ENCODE measurements at regions not wholly inside any gene's neighbourhood (a gene's known extent, or its start where the extent isn't known, plus 50 kb on each side); places are given as distances from the start of the nearest gene placed in this dataset.

GRCh38 chr11:97641988-97642387 is 1252.2 kb downstream of the JRKL start:
- Histone ChIP-seq H3K4me2 (ENCODE audit: low read length) (no peak overlapping the region), H3K27me3 (ENCODE audit: control insufficient read depth, insufficient read depth, low read length) (no peaks in the 10 kb centered on the region), H3K4me3 (ENCODE audit: low read length) (no peak overlapping the region), H3K9me3 (replicated peaks; ENCODE audit: low read length) (no peaks in the 10 kb centered on the region), H3K4me1 (ENCODE audit: control insufficient read depth, insufficient read depth, low read length) (no peaks in the 10 kb centered on the region), H3K9ac (ENCODE audit: low read depth, low read length) (no peak overlapping the region), H3K36me3 (ENCODE audit: insufficient read depth, low read length) (no peaks in the 10 kb centered on the region)

- H3K27me3 ChIP-seq (ENCODE audit: control insufficient read depth, insufficient read depth, low read length) = no peaks in the 10 kb centered on the region
- H3K4me2 ChIP-seq (ENCODE audit: low read length) = no peak overlapping the region
- H3K4me3 ChIP-seq (ENCODE audit: low read length) = no peak overlapping the region
- no peaks in the 10 kb centered on the region for H3K36me3 ChIP-seq (ENCODE audit: insufficient read depth, low read length)
- H3K9me3 ChIP-seq (replicated peaks; ENCODE audit: low read length) = no peaks in the 10 kb centered on the region
- no peak overlapping the region for H3K9ac ChIP-seq (ENCODE audit: low read depth, low read length)
- H3K4me1 ChIP-seq (ENCODE audit: control insufficient read depth, insufficient read depth, low read length) = no peaks in the 10 kb centered on the region
Observed at GRCh38 chr11:97645736-97646135, 1255.9 kb downstream of the JRKL start.

GRCh38 chr11:97656356-97656755 is 1266.5 kb downstream of the JRKL start:
- Histone ChIP-seq H3K9ac (ENCODE audit: low read depth, low read length) (no peak overlapping the region), H3K27me3 (ENCODE audit: control insufficient read depth, insufficient read depth, low read length) (no peaks in the 10 kb centered on the region), H3K4me3 (ENCODE audit: low read length) (no peak overlapping the region), H3K9me3 (replicated peaks; ENCODE audit: low read length) (no peaks in the 10 kb centered on the region), H3K4me2 (ENCODE audit: low read length) (no peak overlapping the region), H3K4me1 (ENCODE audit: control insufficient read depth, insufficient read depth, low read length) (no peaks in the 10 kb centered on the region), H3K36me3 (ENCODE audit: insufficient read depth, low read length) (no peaks in the 10 kb centered on the region)

GRCh38 chr11:97657852-97658251 is 1268.0 kb downstream of the JRKL start:
- H3K9ac ChIP-seq (ENCODE audit: low read depth, low read length) = no peak overlapping the region
- no peak overlapping the region for H3K4me2 ChIP-seq (ENCODE audit: low read length)
- H3K4me3 ChIP-seq (ENCODE audit: low read length) = no peak overlapping the region
- no peaks in the 10 kb centered on the region for H3K36me3 ChIP-seq (ENCODE audit: insufficient read depth, low read length)
- H3K27me3 ChIP-seq (ENCODE audit: control insufficient read depth, insufficient read depth, low read length) = no peaks in the 10 kb centered on the region
- no peaks in the 10 kb centered on the region for H3K9me3 ChIP-seq (replicated peaks; ENCODE audit: low read length)
- H3K4me1 ChIP-seq (ENCODE audit: control insufficient read depth, insufficient read depth, low read length) = no peaks in the 10 kb centered on the region

- H3K9ac ChIP-seq (ENCODE audit: low read depth, low read length) = no peak overlapping the region
- H3K9me3 ChIP-seq (replicated peaks; ENCODE audit: low read length) = no peaks in the 10 kb centered on the region
- no peaks in the 10 kb centered on the region for H3K27me3 ChIP-seq (ENCODE audit: control insufficient read depth, insufficient read depth, low read length)
- no peak overlapping the region for H3K4me2 ChIP-seq (ENCODE audit: low read length)
- H3K36me3 ChIP-seq (ENCODE audit: insufficient read depth, low read length) = no peaks in the 10 kb centered on the region
- no peak overlapping the region for H3K4me3 ChIP-seq (ENCODE audit: low read length)
- no peaks in the 10 kb centered on the region for H3K4me1 ChIP-seq (ENCODE audit: control insufficient read depth, insufficient read depth, low read length)
Observed at GRCh38 chr11:97667057-97667456, 1277.2 kb downstream of the JRKL start.

GRCh38 chr11:97683733-97684132 is 1293.9 kb downstream of the JRKL start:
- Histone ChIP-seq H3K9me3 (replicated peaks; ENCODE audit: low read length) (no peaks in the 10 kb centered on the region), H3K9ac (ENCODE audit: low read depth, low read length) (no peak overlapping the region), H3K4me1 (ENCODE audit: control insufficient read depth, insufficient read depth, low read length) (no peaks in the 10 kb centered on the region), H3K4me3 (ENCODE audit: low read length) (no peak overlapping the region), H3K27me3 (ENCODE audit: control insufficient read depth, insufficient read depth, low read length) (no peaks in the 10 kb centered on the region), H3K36me3 (ENCODE audit: insufficient read depth, low read length) (no peaks in the 10 kb centered on the region), H3K4me2 (ENCODE audit: low read length) (no peak overlapping the region)

GRCh38 chr11:97684486-97685439 is 1295.0 kb downstream of the JRKL start:
- H3K4me3 ChIP-seq (ENCODE audit: low read length) = no peak overlapping the region
- H3K27me3 ChIP-seq (ENCODE audit: control insufficient read depth, insufficient read depth, low read length) = no peaks in the 10 kb centered on the region

GRCh38 chr11:97685695-97686094 is 1295.9 kb downstream of the JRKL start:
- Histone ChIP-seq H3K27me3 (ENCODE audit: control insufficient read depth, insufficient read depth, low read length) (no peaks in the 10 kb centered on the region), H3K9me3 (replicated peaks; ENCODE audit: low read length) (no peaks in the 10 kb centered on the region), H3K36me3 (ENCODE audit: insufficient read depth, low read length) (no peaks in the 10 kb centered on the region), H3K4me3 (ENCODE audit: low read length) (no peak overlapping the region), H3K9ac (ENCODE audit: low read depth, low read length) (no peak overlapping the region), H3K4me2 (ENCODE audit: low read length) (no peak overlapping the region), H3K4me1 (ENCODE audit: control insufficient read depth, insufficient read depth, low read length) (no peaks in the 10 kb centered on the region)

More at GRCh38 chr11:97684486-97685439, 1295.0 kb downstream of the JRKL start:
- H3K9ac ChIP-seq (ENCODE audit: low read depth, low read length) = no peak overlapping the region
- no peaks in the 10 kb centered on the region for H3K36me3 ChIP-seq (ENCODE audit: insufficient read depth, low read length)
- no peaks in the 10 kb centered on the region for H3K4me1 ChIP-seq (ENCODE audit: control insufficient read depth, insufficient read depth, low read length)
- no peak overlapping the region for H3K4me2 ChIP-seq (ENCODE audit: low read length)
- H3K9me3 ChIP-seq (replicated peaks; ENCODE audit: low read length) = no peaks in the 10 kb centered on the region

- H3K27me3 ChIP-seq (ENCODE audit: control insufficient read depth, insufficient read depth, low read length) = no peaks in the 10 kb centered on the region
- no peak overlapping the region for H3K4me3 ChIP-seq (ENCODE audit: low read length)
- no peaks in the 10 kb centered on the region for H3K4me1 ChIP-seq (ENCODE audit: control insufficient read depth, insufficient read depth, low read length)
- no peak overlapping the region for H3K4me2 ChIP-seq (ENCODE audit: low read length)
- no peak overlapping the region for H3K9ac ChIP-seq (ENCODE audit: low read depth, low read length)
- no peaks in the 10 kb centered on the region for H3K36me3 ChIP-seq (ENCODE audit: insufficient read depth, low read length)
- no peaks in the 10 kb centered on the region for H3K9me3 ChIP-seq (replicated peaks; ENCODE audit: low read length)
Observed at GRCh38 chr11:97687111-97687510, 1297.3 kb downstream of the JRKL start.

GRCh38 chr11:97691061-97691460 is 1301.2 kb downstream of the JRKL start:
- Histone ChIP-seq H3K4me1 (ENCODE audit: control insufficient read depth, insufficient read depth, low read length) (no peaks in the 10 kb centered on the region), H3K9me3 (replicated peaks; ENCODE audit: low read length) (no peaks in the 10 kb centered on the region), H3K27me3 (ENCODE audit: control insufficient read depth, insufficient read depth, low read length) (no peaks in the 10 kb centered on the region), H3K9ac (ENCODE audit: low read depth, low read length) (no peak overlapping the region), H3K36me3 (ENCODE audit: insufficient read depth, low read length) (no peaks in the 10 kb centered on the region), H3K4me2 (ENCODE audit: low read length) (no peak overlapping the region), H3K4me3 (ENCODE audit: low read length) (no peak overlapping the region)

- Histone ChIP-seq H3K27me3 (ENCODE audit: control insufficient read depth, insufficient read depth, low read length) (no peaks in the 10 kb centered on the region), H3K9me3 (replicated peaks; ENCODE audit: low read length) (no peaks in the 10 kb centered on the region), H3K9ac (ENCODE audit: low read depth, low read length) (no peak overlapping the region), H3K4me2 (ENCODE audit: low read length) (no peak overlapping the region), H3K36me3 (ENCODE audit: insufficient read depth, low read length) (no peaks in the 10 kb centered on the region), H3K4me1 (ENCODE audit: control insufficient read depth, insufficient read depth, low read length) (no peaks in the 10 kb centered on the region), H3K4me3 (ENCODE audit: low read length) (no peak overlapping the region)
Observed at GRCh38 chr11:97702951-97703350, 1313.1 kb downstream of the JRKL start.

GRCh38 chr11:97703851-97704250 is 1314.0 kb downstream of the JRKL start:
- no peaks in the 10 kb centered on the region for H3K9me3 ChIP-seq (replicated peaks; ENCODE audit: low read length)
- no peak overlapping the region for H3K9ac ChIP-seq (ENCODE audit: low read depth, low read length)
- H3K4me1 ChIP-seq (ENCODE audit: control insufficient read depth, insufficient read depth, low read length) = no peaks in the 10 kb centered on the region
- H3K4me2 ChIP-seq (ENCODE audit: low read length) = no peak overlapping the region
- H3K27me3 ChIP-seq (ENCODE audit: control insufficient read depth, insufficient read depth, low read length) = no peaks in the 10 kb centered on the region
- no peaks in the 10 kb centered on the region for H3K36me3 ChIP-seq (ENCODE audit: insufficient read depth, low read length)
- H3K4me3 ChIP-seq (ENCODE audit: low read length) = no peak overlapping the region

Measured in skeletal muscle satellite cell (primary cell).